C1 segment of cervical spinal cord (tissue), 14 donors: ENCODE measurements at regions not wholly inside any gene's neighbourhood (a gene's known extent, or its start where the extent isn't known, plus 50 kb on each side); places are given as distances from the start of the nearest gene placed in this dataset.

ENCODE experiments used
- DNase-seq, 14 donors: peaks; one replicate each; lab custom pipeline; 2025; lab: John Stamatoyannopoulos, UW

GRCh38 chr16:49128740-49129139 lies 152.9 kb downstream of the CBLN1 start:
- no peak for DNase-seq

GRCh38 chr16:49127103-49127502 lies 154.5 kb downstream of the CBLN1 start:
- DNase-seq: no peak

GRCh38 chr16:49121636-49122035 lies 160.0 kb downstream of the CBLN1 start:
- DNase-seq: no peak

GRCh38 chr16:49120631-49121030 lies 161.0 kb downstream of the CBLN1 start:
- no peak for DNase-seq

GRCh38 chr16:49116873-49117272 lies 164.8 kb downstream of the CBLN1 start:
- DNase-seq: no peak

- no peak for DNase-seq
These were observed 165.7 kb downstream of the CBLN1 start for GRCh38 chr16:49115956-49116355.

GRCh38 chr16:49112754-49113153 lies 168.9 kb downstream of the CBLN1 start:
- peak in 1 of 14 donors; percentile 72 for DNase-seq

- no peak for DNase-seq
These were observed 170.3 kb downstream of the CBLN1 start for GRCh38 chr16:49111351-49111750.

GRCh38 chr16:49108611-49109010 lies 173.0 kb downstream of the CBLN1 start:
- DNase-seq: no peak

- DNase-seq: no peak
These were observed 178.3 kb downstream of the CBLN1 start for GRCh38 chr16:49103298-49103697.

- DNase-seq: no peak
These were observed 179.6 kb downstream of the CBLN1 start for GRCh38 chr16:49101997-49102396.

- DNase-seq: no peak
These were observed 181.3 kb downstream of the CBLN1 start for GRCh38 chr16:49100366-49100765.

GRCh38 chr16:49097964-49098363 lies 183.7 kb downstream of the CBLN1 start:
- no peak for DNase-seq

- DNase-seq: no peak
These were observed 185.3 kb downstream of the CBLN1 start for GRCh38 chr16:49096176-49096945.

- no peak for DNase-seq
These were observed 186.1 kb downstream of the CBLN1 start for GRCh38 chr16:49095539-49095938.

GRCh38 chr16:49094471-49094870 lies 187.2 kb downstream of the CBLN1 start:
- DNase-seq: peak in 1 of 14 donors; percentile 2

- DNase-seq: no peak
These were observed 187.7 kb downstream of the CBLN1 start for GRCh38 chr16:49093939-49094338.

- no peak for DNase-seq
These were observed 188.9 kb downstream of the CBLN1 start for GRCh38 chr16:49092704-49093103.

GRCh38 chr16:49089533-49089932 lies 192.1 kb downstream of the CBLN1 start:
- DNase-seq: no peak

- no peak for DNase-seq
These were observed 192.6 kb downstream of the CBLN1 start for GRCh38 chr16:49089039-49089438.

GRCh38 chr16:49085686-49086085 lies 196.0 kb downstream of the CBLN1 start:
- DNase-seq: no peak

GRCh38 chr16:49084628-49085390 lies 196.8 kb downstream of the CBLN1 start:
- no peak for DNase-seq

GRCh38 chr16:49081554-49081953 lies 200.1 kb downstream of the CBLN1 start:
- no peak for DNase-seq
